Duodenal mucosa (tissue), 2 donors: ENCODE measurements at regions not wholly inside any gene's neighbourhood (a gene's known extent, or its start where the extent isn't known, plus 50 kb on each side); places are given as distances from the start of the nearest gene placed in this dataset.

Experiments
- H3K27ac ChIP-seq: one replicate; pipeline ENCODE4 v1.7.0; 2013; ENCODE audit warnings: low read depth, low read length
- H3K27me3 ChIP-seq, 2 donors: one replicate each; pipeline ENCODE4 v1.7.0; 2013; ENCODE audit warnings: low read length in 2 of 2, control low read depth in 1 of 2; ENCODE audit not compliant: insufficient read depth in 2 of 2, control insufficient read depth in 1 of 2
- H3K36me3 ChIP-seq, 2 donors: one replicate each; pipeline ENCODE4 v1.7.0; 2013; ENCODE audit warnings: low read length in 2 of 2, control low read depth in 1 of 2; ENCODE audit not compliant: insufficient read depth in 2 of 2, control insufficient read depth in 1 of 2
- H3K4me1 ChIP-seq, 2 donors: one replicate each; pipeline ENCODE4 v1.7.0; 2013; ENCODE audit warnings: low read length in 2 of 2, control low read depth in 1 of 2; ENCODE audit not compliant: insufficient read depth in 2 of 2, control insufficient read depth in 1 of 2
- H3K4me3 ChIP-seq, 2 donors: one replicate each; pipeline ENCODE4 v1.7.0; 2013; ENCODE audit warnings: low read length in 2 of 2, low read depth in 1 of 2
- H3K9ac ChIP-seq, 2 donors: one replicate each; pipeline ENCODE4 v1.7.0; 2013; ENCODE audit warnings: low read length in 2 of 2, low read depth in 1 of 2
- H3K9me3 ChIP-seq, 2 donors: one replicate each; pipeline ENCODE4 v1.7.0; 2013; ENCODE audit warnings: low read length in 2 of 2, control low read depth in 1 of 2; ENCODE audit not compliant: control insufficient read depth in 1 of 2

- no peak overlapping the region for H3K27ac ChIP-seq
- H3K4me1 ChIP-seq, result no peaks in the 10 kb centered on the region
- no peaks in the 10 kb centered on the region for H3K36me3 ChIP-seq
- no peaks in the 10 kb centered on the region for H3K9me3 ChIP-seq
- no peaks in the 10 kb centered on the region for H3K27me3 ChIP-seq
- no peak overlapping the region for H3K9ac ChIP-seq
- no peak overlapping the region for H3K4me3 ChIP-seq
Measured at GRCh38 chr5:121741156-121741555, 110.5 kb upstream of the FTMT start.

- Histone ChIP-seq H3K4me3 (no peak overlapping the region), H3K36me3 (no peaks in the 10 kb centered on the region), H3K27ac (no peak overlapping the region), H3K4me1 (no peaks in the 10 kb centered on the region), H3K9ac (no peak overlapping the region), H3K27me3 (no peaks in the 10 kb centered on the region), H3K9me3 (no peaks in the 10 kb centered on the region)
Measured at GRCh38 chr5:121744577-121744976, 107.1 kb upstream of the FTMT start.

- H3K9ac ChIP-seq, result no peak overlapping the region
- no peaks in the 10 kb centered on the region for H3K36me3 ChIP-seq
- no peak overlapping the region for H3K27ac ChIP-seq
- no peaks in the 10 kb centered on the region for H3K27me3 ChIP-seq
- no peak overlapping the region for H3K4me3 ChIP-seq
- H3K4me1 ChIP-seq, result no peaks in the 10 kb centered on the region
- H3K9me3 ChIP-seq, result no peaks in the 10 kb centered on the region
Measured at GRCh38 chr5:121745407-121745806, 106.3 kb upstream of the FTMT start.

DNA sequence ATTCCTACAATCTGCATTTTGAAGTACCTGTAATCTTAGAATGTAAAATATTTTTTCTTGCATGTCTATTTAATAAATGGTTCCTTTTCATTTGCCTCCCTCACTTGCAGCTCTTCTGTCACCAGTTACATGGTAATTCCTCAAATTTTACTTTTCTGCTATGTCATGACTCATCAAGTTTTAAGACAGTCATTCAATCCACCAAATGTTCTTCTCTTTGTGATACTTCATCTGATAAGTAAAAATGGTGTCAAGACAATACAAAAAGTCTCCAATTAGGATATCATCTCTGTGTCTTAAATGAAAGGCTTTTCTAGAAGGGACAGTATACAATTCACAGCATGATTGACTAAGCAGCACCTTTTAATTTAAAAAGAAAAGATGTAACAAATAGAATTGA, 104.9 kb upstream of the FTMT start:
- Histone ChIP-seq H3K4me3 (no peak overlapping the region), H3K9ac (no peak overlapping the region), H3K27me3 (no peaks in the 10 kb centered on the region), H3K9me3 (no peaks in the 10 kb centered on the region), H3K36me3 (no peaks in the 10 kb centered on the region), H3K4me1 (no peaks in the 10 kb centered on the region), H3K27ac (no peak overlapping the region)

DNA sequence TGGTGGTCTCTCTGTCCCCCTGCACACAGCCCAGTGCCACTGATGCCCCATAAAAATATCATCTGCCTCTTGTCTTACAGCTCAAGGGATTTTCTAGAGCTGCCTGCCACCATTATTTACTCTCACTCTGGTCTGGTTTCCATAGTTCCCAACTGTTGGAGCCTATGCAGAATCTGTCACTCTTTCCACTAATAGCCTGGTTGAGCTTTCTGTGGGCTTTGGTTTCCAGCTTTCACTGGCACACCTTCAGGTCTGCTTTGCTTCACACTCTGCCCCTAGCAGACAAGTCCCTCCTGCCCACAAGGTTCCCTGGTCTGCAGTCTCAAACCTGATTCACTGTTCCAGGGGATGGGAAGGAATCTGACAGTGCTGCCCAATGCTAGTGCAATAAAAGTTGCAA, 103.0 kb upstream of the FTMT start:
- no peaks in the 10 kb centered on the region for H3K4me1 ChIP-seq
- H3K9me3 ChIP-seq, result no peaks in the 10 kb centered on the region
- H3K27me3 ChIP-seq, result no peaks in the 10 kb centered on the region
- no peak overlapping the region for H3K27ac ChIP-seq
- H3K36me3 ChIP-seq, result no peaks in the 10 kb centered on the region
- no peak overlapping the region for H3K4me3 ChIP-seq
- H3K9ac ChIP-seq, result no peak overlapping the region

GRCh38 chr5:121752149-121752548, 99.5 kb upstream of the FTMT start:
- no peaks in the 10 kb centered on the region for H3K9me3 ChIP-seq
- H3K4me3 ChIP-seq, result no peak overlapping the region
- H3K9ac ChIP-seq, result no peak overlapping the region
- no peak overlapping the region for H3K27ac ChIP-seq
- H3K27me3 ChIP-seq, result no peaks in the 10 kb centered on the region
- no peaks in the 10 kb centered on the region for H3K36me3 ChIP-seq
- H3K4me1 ChIP-seq, result no peaks in the 10 kb centered on the region

DNA sequence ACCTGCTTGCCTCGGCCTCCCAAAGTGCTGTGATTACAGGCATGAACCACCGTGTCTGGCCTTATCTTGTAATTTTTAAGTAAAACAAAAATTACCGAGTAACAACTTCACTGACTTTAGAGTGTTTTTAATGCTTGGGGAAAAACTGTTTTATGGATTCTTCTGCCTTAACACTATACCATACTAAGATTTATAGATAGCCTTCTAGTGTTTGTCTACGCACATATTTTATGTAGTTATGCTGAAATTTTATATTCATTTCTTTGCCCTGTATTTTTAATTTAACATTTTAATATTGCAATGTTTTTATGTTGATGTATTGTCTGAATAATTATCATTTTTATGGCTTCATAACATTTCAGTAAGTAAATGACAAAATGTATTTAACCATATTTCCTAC, 96.4 kb upstream of the FTMT start:
- H3K27me3 ChIP-seq, result no peaks in the 10 kb centered on the region
- no peak overlapping the region for H3K27ac ChIP-seq
- no peaks in the 10 kb centered on the region for H3K9me3 ChIP-seq
- H3K4me3 ChIP-seq, result no peak overlapping the region
- no peaks in the 10 kb centered on the region for H3K4me1 ChIP-seq
- no peak overlapping the region for H3K9ac ChIP-seq
- no peaks in the 10 kb centered on the region for H3K36me3 ChIP-seq

DNA sequence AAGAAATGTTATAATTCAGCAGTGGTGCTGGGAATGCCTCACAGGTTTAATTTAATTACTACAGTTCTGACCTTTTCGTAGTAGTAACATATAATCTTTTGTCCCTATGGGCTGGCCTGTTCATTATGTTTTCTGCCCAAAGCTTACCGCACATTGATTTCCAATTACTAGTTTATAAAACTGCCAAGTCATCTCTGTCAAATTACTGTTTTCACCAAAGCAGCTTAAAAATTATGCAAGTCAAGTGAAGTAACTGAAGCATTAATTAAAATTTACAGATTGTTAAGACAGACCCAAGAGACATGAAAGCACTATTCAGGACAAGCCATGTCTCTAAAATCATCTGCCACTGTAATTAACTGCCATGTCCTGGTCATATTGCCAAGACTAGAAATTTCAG, 93.9 kb upstream of the FTMT start:
- Histone ChIP-seq H3K4me3 (no peak overlapping the region), H3K27ac (no peak overlapping the region), H3K27me3 (no peaks in the 10 kb centered on the region), H3K9me3 (no peaks in the 10 kb centered on the region), H3K9ac (no peak overlapping the region), H3K36me3 (no peaks in the 10 kb centered on the region), H3K4me1 (no peaks in the 10 kb centered on the region)

- no peaks in the 10 kb centered on the region for H3K36me3 ChIP-seq
Measured at GRCh38 chr5:121758615-121759014, 93.1 kb upstream of the FTMT start.

GRCh38 chr5:121762426-121762825, 89.3 kb upstream of the FTMT start:
- H3K36me3 ChIP-seq, result no peaks in the 10 kb centered on the region
- H3K27me3 ChIP-seq, result no peaks in the 10 kb centered on the region
- no peak overlapping the region for H3K27ac ChIP-seq
- no peak overlapping the region for H3K9ac ChIP-seq
- H3K4me3 ChIP-seq, result no peak overlapping the region
- no peaks in the 10 kb centered on the region for H3K9me3 ChIP-seq
- no peaks in the 10 kb centered on the region for H3K4me1 ChIP-seq

More at GRCh38 chr5:121758615-121759014, 93.1 kb upstream of the FTMT start:
- H3K9me3 ChIP-seq, result no peaks in the 10 kb centered on the region
- H3K4me3 ChIP-seq, result no peak overlapping the region
- no peaks in the 10 kb centered on the region for H3K27me3 ChIP-seq
- H3K27ac ChIP-seq, result no peak overlapping the region
- no peaks in the 10 kb centered on the region for H3K4me1 ChIP-seq
- H3K9ac ChIP-seq, result no peak overlapping the region

- Histone ChIP-seq H3K36me3 (no peaks in the 10 kb centered on the region), H3K27me3 (no peaks in the 10 kb centered on the region), H3K27ac (no peak overlapping the region), H3K4me1 (no peaks in the 10 kb centered on the region), H3K4me3 (no peak overlapping the region), H3K9ac (no peak overlapping the region), H3K9me3 (no peaks in the 10 kb centered on the region)
Measured at GRCh38 chr5:121763665-121764064, 88.0 kb upstream of the FTMT start.
